B cell (primary cell): ENCODE measurements at regions not wholly inside any gene's neighbourhood (a gene's known extent, or its start where the extent isn't known, plus 50 kb on each side); places are given as distances from the start of the nearest gene placed in this dataset.

Experiments used
- ATAC-seq: fragments of 200-7000 bp; cut with Tn5 transposase; one replicate; pipeline ENCODE4 v1.10.0; 2021; ENCODE audit warnings: low read depth, mild to moderate bottlenecking, moderate number of reproducible peaks, moderate library complexity
- CTCF ChIA-PET: fragments of 350-600 bp; sonication (Branson Sonifier 250); formaldehyde crosslinking; loops from one replicate; lab custom pipeline; 2021; ENCODE audit warnings: antibody characterized with exemption, inconsistent platforms; lab: Charles Lee
- POLR2A ChIA-PET: fragments of 350-600 bp; sonication (Branson Sonifier 250); formaldehyde crosslinking; loops from one replicate; lab custom pipeline; 2021; ENCODE audit warnings: antibody characterized with exemption; lab: Charles Lee
- DNase-seq: peaks from one replicate; pipeline ENCODE4 v3.0.0; 2013
- H2AFZ ChIP-seq: 2 replicates; pipeline ENCODE4 v1.6.1; 2012; ENCODE audit warnings: mild to moderate bottlenecking, low read depth, low read length; ENCODE audit not compliant: insufficient read depth, poor library complexity, severe bottlenecking
- H3K27ac ChIP-seq, 2 donors: 1 replicate in 1 of 2; 2 replicates in 1 of 2; pipeline ENCODE4 v1.5.1; 2012 to 2013; ENCODE audit warnings: low read length in 2 of 2, mild to moderate bottlenecking in 2 of 2, moderate library complexity in 1 of 2
- H3K27me3 ChIP-seq, 4 experiments: fragments of 200-600 bp in 1 of 4; sonication (generic) in 1 of 4; replicated peaks in 1 of 4; 1 replicate in 2 of 4; 2 replicates in 2 of 4; pipeline versions ENCODE4 v1.6.1 to v1.7.0; 2013 to 2016; ENCODE audit warnings: low read length in 3 of 4, mild to moderate bottlenecking in 2 of 4, mixed read lengths in 1 of 4, moderate library complexity in 1 of 4; ENCODE audit not compliant: insufficient read depth in 4 of 4, control insufficient read depth in 3 of 4; ENCODE audit errors: control extremely low read depth in 1 of 4
- H3K36me3 ChIP-seq, 2 experiments: replicated peaks in 1 of 2; 1 replicate in 1 of 2; 2 replicates in 1 of 2; pipeline versions ENCODE4 v1.6.1 to v1.7.1; 2013; ENCODE audit warnings: low read length in 1 of 2; ENCODE audit not compliant: insufficient read depth in 2 of 2, control insufficient read depth in 1 of 2; ENCODE audit errors: control extremely low read depth in 1 of 2, extremely low read depth in 1 of 2
- H3K4me1 ChIP-seq, 2 donors: fragments of 200-600 bp in 1 of 2; sonication (generic) in 1 of 2; 1 replicate in 1 of 2; 2 replicates in 1 of 2; pipeline versions ENCODE4 v1.5.1 to v1.6.1; 2013 to 2017; ENCODE audit warnings: low read length in 2 of 2; ENCODE audit not compliant: control insufficient read depth in 2 of 2, insufficient read depth in 2 of 2
- H3K4me2 ChIP-seq: replicated peaks from 2 replicates; pipeline ENCODE3; 2012; ENCODE audit warnings: mild to moderate bottlenecking, low read depth, low read length; ENCODE audit not compliant: poor library complexity, severe bottlenecking
- H3K4me3 ChIP-seq, 5 experiments: fragments of 200-600 bp in 1 of 5; sonication (generic) in 1 of 5; 1 replicate in 3 of 5; 2 replicates in 2 of 5; pipeline versions ENCODE4 v1.5.1 to v1.7.0; 2011 to 2016; ENCODE audit warnings: low read length in 4 of 5, mild to moderate bottlenecking in 4 of 5, low read depth in 2 of 5, control low read depth in 1 of 5, moderate library complexity in 1 of 5; ENCODE audit not compliant: insufficient read depth in 1 of 5; ENCODE audit errors: control extremely low read depth in 1 of 5, extremely low read depth in 1 of 5
- H3K79me2 ChIP-seq: fragments of 200-600 bp; sonication (generic); one replicate; pipeline ENCODE4 v1.6.0; 2016; ENCODE audit warnings: low read length; ENCODE audit not compliant: control insufficient read depth, insufficient read depth
- H3K9ac ChIP-seq: fragments of 200-600 bp; sonication (generic); 2 replicates; pipeline ENCODE4 v1.6.1; 2017; ENCODE audit warnings: mild to moderate bottlenecking, low read length, moderate library complexity
- H3K9me3 ChIP-seq, 3 donors: one replicate each; pipeline versions ENCODE4 v1.6.1 to v1.7.1; 2013; ENCODE audit warnings: low read length in 2 of 3; ENCODE audit not compliant: control insufficient read depth in 2 of 3, insufficient read depth in 1 of 3; ENCODE audit errors: control extremely low read depth in 1 of 3
- H4K20me1 ChIP-seq: 2 replicates; pipeline ENCODE4 v1.6.0; 2012; ENCODE audit warnings: mild to moderate bottlenecking, low read length; ENCODE audit not compliant: insufficient read depth, control insufficient read depth, poor library complexity, severe bottlenecking
- H3K27ac Mint-ChIP-seq: one replicate; pipeline ENCODE4 v1.8.0; 2021; ENCODE audit warnings: mixed read lengths
- H3K27me3 Mint-ChIP-seq: one replicate; pipeline ENCODE4 v1.8.0; 2021; ENCODE audit warnings: mixed read lengths
- H3K4me1 Mint-ChIP-seq: one replicate; pipeline ENCODE4 v1.8.0; 2021; ENCODE audit warnings: mixed read lengths
- H3K4me3 Mint-ChIP-seq: one replicate; pipeline ENCODE4 v1.8.0; 2021; ENCODE audit warnings: mixed read lengths
- H3K9me3 Mint-ChIP-seq: one replicate; pipeline ENCODE4 v1.8.0; 2022; ENCODE audit warnings: mixed read lengths; ENCODE audit not compliant: insufficient read depth
- EZH2 ChIP-seq: IDR thresholded peaks from 2 replicates; pipeline ENCODE4 v1.6.1; 2012; ENCODE audit warnings: borderline replicate concordance, low read depth, mild to moderate bottlenecking, moderate library complexity, low read length; ENCODE audit not compliant: insufficient read depth, poor library complexity, severe bottlenecking
- WGBS: methylation state at CpG from one replicate; pipeline ENCODE4 v1.1.5; 2013; ENCODE audit warnings: missing lambda C conversion rate; ENCODE audit not compliant: insufficient coverage; 5-methylcytosine and 5-hydroxymethylcytosine counted together
- intact Hi-C: fragments of 100-400 bp; cut with micrococcal nuclease; formaldehyde crosslinking; loops from one replicate; pipeline ENCODE4 v1.10.0; 2022
- TF ChIP-seq, protein P1 (sequence below): fragments of 200-600 bp; IDR thresholded peaks from one replicate; pipeline ENCODE4 v1.8.0; 2022; ENCODE audit warnings: antibody characterized with exemption, mild to moderate bottlenecking

DNA sequence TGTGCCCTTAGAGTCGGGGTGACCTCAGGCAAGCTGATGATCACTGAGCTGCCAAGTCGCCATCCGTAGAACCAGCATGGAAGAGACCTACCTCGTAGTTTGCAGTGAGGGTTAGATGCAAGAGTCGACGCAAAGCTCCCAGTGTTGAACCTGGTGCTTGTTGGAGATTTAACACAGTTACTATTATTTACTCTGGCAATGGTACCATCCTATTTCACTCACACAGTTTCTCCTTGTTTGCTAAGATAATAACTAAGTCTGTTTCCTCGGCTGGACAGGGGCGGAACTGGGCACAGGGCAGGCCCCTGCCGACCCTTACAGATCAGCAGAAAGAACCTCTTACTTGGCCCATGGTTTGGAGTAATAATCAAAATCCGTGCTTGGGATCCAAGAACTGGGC lies 85.5 kb downstream of the ACAA2 start:
- WGBS: 94% methylated on average over 9 of the region's 10 CpGs
- no peaks in the 10 kb centered on the region for H3K36me3 ChIP-seq
- ATAC-seq (no peak), DNase-seq (no peak)
- no peak overlapping the region for H3K4me3 Mint-ChIP-seq
- no peak overlapping the region for H3K9ac ChIP-seq
- H3K27ac Mint-ChIP-seq: no peak overlapping the region
- H3K79me2 ChIP-seq: no peaks in the 10 kb centered on the region
- no peaks in the 10 kb centered on the region for H3K9me3 Mint-ChIP-seq
- no peaks in the 10 kb centered on the region for H3K9me3 ChIP-seq
- H3K4me1 Mint-ChIP-seq: no peaks in the 10 kb centered on the region
- no peak overlapping the region for H2AFZ ChIP-seq
- H3K27me3 ChIP-seq: peaks cover 0 to 6% (median 0%) of the 10 kb centered on the region in 4 experiments
- ChIA-PET POLR2A (no interaction called here), CTCF (interaction anchor here (0.7 to 1.3 kb wide), 2 partner anchors 9 to 701 kb away, joined by 3 to 4 read pairs; no protein-coding TSS in a partner anchor)
- H3K4me2 ChIP-seq: no peak overlapping the region
- H3K27ac ChIP-seq: no peak overlapping the region
- TF ChIP-seq, protein P1, sequence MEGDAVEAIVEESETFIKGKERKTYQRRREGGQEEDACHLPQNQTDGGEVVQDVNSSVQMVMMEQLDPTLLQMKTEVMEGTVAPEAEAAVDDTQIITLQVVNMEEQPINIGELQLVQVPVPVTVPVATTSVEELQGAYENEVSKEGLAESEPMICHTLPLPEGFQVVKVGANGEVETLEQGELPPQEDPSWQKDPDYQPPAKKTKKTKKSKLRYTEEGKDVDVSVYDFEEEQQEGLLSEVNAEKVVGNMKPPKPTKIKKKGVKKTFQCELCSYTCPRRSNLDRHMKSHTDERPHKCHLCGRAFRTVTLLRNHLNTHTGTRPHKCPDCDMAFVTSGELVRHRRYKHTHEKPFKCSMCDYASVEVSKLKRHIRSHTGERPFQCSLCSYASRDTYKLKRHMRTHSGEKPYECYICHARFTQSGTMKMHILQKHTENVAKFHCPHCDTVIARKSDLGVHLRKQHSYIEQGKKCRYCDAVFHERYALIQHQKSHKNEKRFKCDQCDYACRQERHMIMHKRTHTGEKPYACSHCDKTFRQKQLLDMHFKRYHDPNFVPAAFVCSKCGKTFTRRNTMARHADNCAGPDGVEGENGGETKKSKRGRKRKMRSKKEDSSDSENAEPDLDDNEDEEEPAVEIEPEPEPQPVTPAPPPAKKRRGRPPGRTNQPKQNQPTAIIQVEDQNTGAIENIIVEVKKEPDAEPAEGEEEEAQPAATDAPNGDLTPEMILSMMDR: no peak
- no peak for TF ChIP-seq EZH2
- intact Hi-C loops: no loop called here
- H3K4me1 ChIP-seq: no peaks in the 10 kb centered on the region
- peaks cover under 1% of the 10 kb centered on the region for H3K27me3 Mint-ChIP-seq
- H4K20me1 ChIP-seq: no peaks in the 10 kb centered on the region
- H3K4me3 ChIP-seq: no peak overlapping the region

DNA sequence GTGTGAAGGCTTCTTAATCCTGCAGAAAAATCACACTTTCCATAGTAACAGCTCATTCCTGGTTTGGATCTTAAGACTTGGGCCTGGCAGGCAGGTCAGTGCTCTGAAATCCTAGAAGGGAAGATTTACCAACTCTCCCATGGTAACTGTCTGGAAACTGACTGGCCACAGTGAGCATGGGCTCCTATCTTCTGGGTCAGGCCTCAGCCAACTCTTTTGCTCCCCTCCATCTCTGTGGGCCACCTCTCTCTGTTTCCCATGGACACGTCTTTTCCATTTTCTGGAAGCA lies 86.7 kb downstream of the ACAA2 start:
- ChIA-PET CTCF (interaction anchor here (1.3 kb wide), 1 partner anchor 702 kb away, joined by 3 read pairs; no protein-coding TSS in a partner anchor), POLR2A (no interaction called here)
- Mint-ChIP-seq H3K27me3 (peaks cover 10% of the 10 kb centered on the region), H3K4me3 (no peak overlapping the region), H3K27ac (no peak overlapping the region), H3K4me1 (no peaks in the 10 kb centered on the region), H3K9me3 (no peaks in the 10 kb centered on the region)
- Histone ChIP-seq H3K27ac (no peak overlapping the region), H2AFZ (no peak overlapping the region), H3K4me1 (no peaks in the 10 kb centered on the region), H3K4me3 (no peak overlapping the region), H3K4me2 (no peak overlapping the region), H3K27me3 (peaks cover 0 to 6% (median 2%) of the 10 kb centered on the region in 4 experiments), H3K36me3 (no peaks in the 10 kb centered on the region), H3K9me3 (no peaks in the 10 kb centered on the region), H3K79me2 (no peaks in the 10 kb centered on the region), H3K9ac (no peak overlapping the region), H4K20me1 (no peaks in the 10 kb centered on the region)
- DNase-seq: no peak
- no CpG with 5 or more reads among the region's 1 CpG for WGBS
- intact Hi-C loops: no loop called here
- ATAC-seq: no peak
- no peak for TF ChIP-seq EZH2
- TF ChIP-seq, protein P1: no peak
